ENCODE measurements at regions not wholly inside any gene's neighbourhood (a gene's known extent, or its start where the extent isn't known, plus 50 kb on each side); places are given as distances from the start of the nearest gene placed in this dataset.

DNA sequence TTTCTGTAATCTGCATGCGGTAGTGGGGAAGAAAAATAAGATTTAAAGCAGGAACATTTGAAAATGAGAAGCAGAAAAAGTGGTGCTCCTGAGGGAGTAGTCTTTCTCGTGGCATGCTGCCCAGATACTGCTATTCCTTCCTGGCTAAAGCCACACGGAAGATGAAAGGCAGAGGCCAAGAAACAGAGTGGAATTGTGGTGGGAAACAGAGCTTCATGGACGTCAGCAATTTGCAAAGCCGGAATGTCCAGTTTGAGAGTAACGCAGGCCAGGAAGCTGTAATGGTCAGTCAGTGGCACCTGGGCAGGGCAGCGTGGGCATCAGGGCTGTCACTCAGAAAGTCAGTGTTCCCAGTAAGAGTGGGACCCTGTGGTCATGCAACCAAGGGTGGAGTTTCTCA is 63.7 kb upstream of the FMR1 start:
- DNase-seq, result no peak

GRCh38 chrX:147848543-147849443 is 62.9 kb upstream of the FMR1 start:
- DNase-seq, result no peak

DNA sequence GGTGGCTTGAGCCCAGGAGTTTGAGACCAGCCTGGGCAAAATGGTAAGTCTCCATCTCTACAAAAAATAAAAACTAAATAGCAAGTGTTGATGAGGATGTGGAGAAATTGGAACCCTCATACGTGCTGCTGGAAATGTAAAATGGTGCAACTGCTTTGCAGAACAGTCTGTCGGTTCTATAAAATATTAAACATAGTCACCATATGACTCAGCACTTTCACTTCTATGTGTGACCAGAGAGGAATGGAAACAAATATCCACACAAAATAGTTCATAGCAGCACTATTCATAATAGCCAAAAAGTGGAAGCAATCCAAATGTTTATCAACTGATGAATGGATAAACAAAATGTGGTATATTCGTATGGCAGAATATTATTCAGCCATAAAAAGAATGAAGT is 60.8 kb upstream of the FMR1 start:
- no peak for DNase-seq

GRCh38 chrX:147853701-147854100 is 58.0 kb upstream of the FMR1 start:
- DNase-seq, result no peak

DNA sequence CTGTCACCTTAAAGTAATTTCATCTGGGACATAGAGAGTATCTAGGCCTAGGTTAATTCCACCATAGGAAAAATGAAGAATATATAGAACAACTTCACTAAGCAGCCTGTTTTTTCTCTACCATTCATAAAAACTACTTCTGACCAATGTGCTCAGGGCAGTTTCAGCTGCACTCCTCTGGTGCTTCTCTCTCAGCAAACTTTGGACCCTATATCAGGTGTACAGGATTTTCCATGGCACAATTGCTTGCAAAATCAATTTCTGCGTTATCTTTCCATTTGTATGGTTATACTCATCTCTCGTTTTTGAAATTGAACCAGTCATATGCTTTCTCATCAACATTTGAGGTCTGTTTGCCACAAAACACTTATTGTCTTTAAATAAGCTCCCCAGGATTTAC is 52.1 kb upstream of the FMR1 start:
- no peak for DNase-seq
